NB4 (cell line): ENCODE measurements at regions not wholly inside any gene's neighbourhood (a gene's known extent, or its start where the extent isn't known, plus 50 kb on each side); places are given as distances from the start of the nearest gene placed in this dataset.

Source experiments
- POLR2A ChIP-seq: IDR thresholded peaks from 2 replicates; pipeline ENCODE4 v1.6.1; 2011; ENCODE audit warnings: mild to moderate bottlenecking; ENCODE audit not compliant: insufficient read length; ENCODE audit errors: extremely low read depth
- TF ChIP-seq, protein P1 (sequence below): IDR thresholded peaks from one replicate; pipeline ENCODE4 v1.5.1; 2012; ENCODE audit warnings: low read depth, low read length
- TF ChIP-seq, protein P2 (sequence below): IDR thresholded peaks from 2 replicates; pipeline ENCODE4 v1.6.1; 2011; ENCODE audit warnings: low read depth, low read length

DNA sequence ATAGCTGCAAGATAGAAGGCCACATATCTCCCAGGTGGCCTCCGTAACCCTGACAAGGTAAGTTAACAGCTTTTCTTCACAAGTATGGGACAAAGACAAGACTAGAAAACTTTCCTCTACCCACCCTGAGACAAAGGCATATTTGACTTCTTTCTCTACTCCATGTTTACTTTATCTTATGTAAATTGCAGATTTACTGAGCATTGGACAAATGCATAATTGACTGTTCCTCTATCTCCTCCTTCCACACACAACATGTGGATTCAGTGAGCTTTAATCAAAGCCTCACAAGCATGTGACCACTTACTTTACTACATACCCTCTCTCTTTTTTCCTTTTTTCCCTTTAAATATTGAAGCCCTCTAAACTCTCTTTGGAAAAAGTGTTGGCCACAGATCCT, 289.1 kb upstream of the TMTC1 start:
- TF ChIP-seq, protein P1, sequence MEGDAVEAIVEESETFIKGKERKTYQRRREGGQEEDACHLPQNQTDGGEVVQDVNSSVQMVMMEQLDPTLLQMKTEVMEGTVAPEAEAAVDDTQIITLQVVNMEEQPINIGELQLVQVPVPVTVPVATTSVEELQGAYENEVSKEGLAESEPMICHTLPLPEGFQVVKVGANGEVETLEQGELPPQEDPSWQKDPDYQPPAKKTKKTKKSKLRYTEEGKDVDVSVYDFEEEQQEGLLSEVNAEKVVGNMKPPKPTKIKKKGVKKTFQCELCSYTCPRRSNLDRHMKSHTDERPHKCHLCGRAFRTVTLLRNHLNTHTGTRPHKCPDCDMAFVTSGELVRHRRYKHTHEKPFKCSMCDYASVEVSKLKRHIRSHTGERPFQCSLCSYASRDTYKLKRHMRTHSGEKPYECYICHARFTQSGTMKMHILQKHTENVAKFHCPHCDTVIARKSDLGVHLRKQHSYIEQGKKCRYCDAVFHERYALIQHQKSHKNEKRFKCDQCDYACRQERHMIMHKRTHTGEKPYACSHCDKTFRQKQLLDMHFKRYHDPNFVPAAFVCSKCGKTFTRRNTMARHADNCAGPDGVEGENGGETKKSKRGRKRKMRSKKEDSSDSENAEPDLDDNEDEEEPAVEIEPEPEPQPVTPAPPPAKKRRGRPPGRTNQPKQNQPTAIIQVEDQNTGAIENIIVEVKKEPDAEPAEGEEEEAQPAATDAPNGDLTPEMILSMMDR, result no peak
- no peak for TF ChIP-seq POLR2A
- TF ChIP-seq, protein P2, sequence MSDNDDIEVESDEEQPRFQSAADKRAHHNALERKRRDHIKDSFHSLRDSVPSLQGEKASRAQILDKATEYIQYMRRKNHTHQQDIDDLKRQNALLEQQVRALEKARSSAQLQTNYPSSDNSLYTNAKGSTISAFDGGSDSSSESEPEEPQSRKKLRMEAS, result no peak
